ENCODE measurements at regions not wholly inside any gene's neighbourhood (a gene's known extent, or its start where the extent isn't known, plus 50 kb on each side); places are given as distances from the start of the nearest gene placed in this dataset.
"Not testable (repeated sequence)": the region's sequence is repeated elsewhere in the genome, so short reads cannot be mapped to it uniquely, and the experiment has no call there.

DNA sequence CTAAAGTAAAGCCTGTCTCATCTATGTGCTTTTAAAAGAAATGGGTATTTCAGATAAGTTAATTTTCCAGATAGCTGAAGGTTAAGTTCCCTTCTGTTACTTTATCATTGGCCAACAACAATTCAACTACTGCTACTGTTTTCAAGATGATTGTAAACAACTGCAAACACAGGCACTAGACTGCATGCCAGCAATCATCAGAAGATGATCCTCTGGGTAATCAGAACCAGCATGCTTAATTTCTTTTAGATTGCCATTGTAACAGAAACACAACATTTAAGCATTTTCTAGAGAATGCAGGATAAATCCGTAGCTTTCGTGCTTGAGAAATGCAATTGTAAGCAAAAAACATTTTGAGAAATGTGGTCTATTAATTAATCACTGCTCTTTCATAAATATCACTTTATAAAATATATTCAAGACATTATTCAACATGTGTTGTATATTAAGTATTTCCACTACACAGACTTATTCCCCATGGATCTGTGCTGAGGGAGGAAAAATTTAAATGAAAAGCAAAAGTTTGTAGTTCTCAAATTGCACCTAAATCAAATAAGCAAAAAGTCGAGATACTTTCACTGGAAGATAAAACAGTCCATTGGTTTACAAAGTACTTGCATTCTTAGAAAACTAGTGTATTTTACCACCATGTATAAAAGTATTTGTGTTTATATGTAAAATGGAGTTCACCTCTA, 133.7 kb downstream of the ATL2 start:
- no peak for DNase-seq (ENCODE audit: low read depth)
- TF ChIP-seq, protein P1, sequence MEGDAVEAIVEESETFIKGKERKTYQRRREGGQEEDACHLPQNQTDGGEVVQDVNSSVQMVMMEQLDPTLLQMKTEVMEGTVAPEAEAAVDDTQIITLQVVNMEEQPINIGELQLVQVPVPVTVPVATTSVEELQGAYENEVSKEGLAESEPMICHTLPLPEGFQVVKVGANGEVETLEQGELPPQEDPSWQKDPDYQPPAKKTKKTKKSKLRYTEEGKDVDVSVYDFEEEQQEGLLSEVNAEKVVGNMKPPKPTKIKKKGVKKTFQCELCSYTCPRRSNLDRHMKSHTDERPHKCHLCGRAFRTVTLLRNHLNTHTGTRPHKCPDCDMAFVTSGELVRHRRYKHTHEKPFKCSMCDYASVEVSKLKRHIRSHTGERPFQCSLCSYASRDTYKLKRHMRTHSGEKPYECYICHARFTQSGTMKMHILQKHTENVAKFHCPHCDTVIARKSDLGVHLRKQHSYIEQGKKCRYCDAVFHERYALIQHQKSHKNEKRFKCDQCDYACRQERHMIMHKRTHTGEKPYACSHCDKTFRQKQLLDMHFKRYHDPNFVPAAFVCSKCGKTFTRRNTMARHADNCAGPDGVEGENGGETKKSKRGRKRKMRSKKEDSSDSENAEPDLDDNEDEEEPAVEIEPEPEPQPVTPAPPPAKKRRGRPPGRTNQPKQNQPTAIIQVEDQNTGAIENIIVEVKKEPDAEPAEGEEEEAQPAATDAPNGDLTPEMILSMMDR (IDR thresholded peaks at IDR 0.05; ENCODE audit: insufficient read depth, low read depth, low read length, missing control alignments), result no peak
- no peak overlapping the region for H3K4me3 ChIP-seq (ENCODE audit: low read depth, low read length)

DNA sequence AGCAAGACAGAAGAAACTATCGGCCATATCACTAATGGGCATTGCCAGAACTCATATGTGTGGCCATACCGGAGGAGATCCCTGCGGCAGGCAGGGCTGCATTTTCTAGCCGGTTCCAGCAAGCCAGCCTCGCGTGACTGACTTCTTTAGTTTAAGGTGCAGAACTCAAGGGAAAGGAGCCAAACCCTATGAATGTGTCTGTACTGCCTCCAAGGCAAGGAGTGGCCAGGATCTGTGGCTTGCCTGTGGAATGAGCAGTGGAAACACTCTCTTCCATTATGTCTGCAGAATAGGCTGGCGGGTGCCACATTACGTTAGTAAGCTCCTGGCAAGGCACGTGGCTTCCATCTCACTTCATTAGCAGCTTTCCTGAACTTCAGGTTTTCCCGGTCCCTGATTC, 137.6 kb downstream of the ATL2 start:
- H3K4me3 ChIP-seq (ENCODE audit: low read depth, low read length), result no peak overlapping the region
- TF ChIP-seq, protein P1 (IDR thresholded peaks at IDR 0.05; ENCODE audit: insufficient read depth, low read depth, low read length, missing control alignments), result no peak
- no peak for DNase-seq (ENCODE audit: low read depth)

- DNase-seq (ENCODE audit: low read depth); H3K4me3 ChIP-seq (ENCODE audit: low read depth, low read length): not testable (repeated sequence)
Measured at GRCh38 chr2:38238705-38239104, 138.4 kb downstream of the ATL2 start.

GRCh38 chr2:38237311-38237710, 139.8 kb downstream of the ATL2 start:
- H3K4me3 ChIP-seq (ENCODE audit: low read depth, low read length), result no peak overlapping the region
- TF ChIP-seq, protein P1 (IDR thresholded peaks at IDR 0.05; ENCODE audit: insufficient read depth, low read depth, low read length, missing control alignments), result no peak
- no peak for DNase-seq (ENCODE audit: low read depth)

GRCh38 chr2:38233231-38233983, 143.7 kb downstream of the ATL2 start:
- no peak overlapping the region for H3K4me3 ChIP-seq (ENCODE audit: low read depth, low read length)
- TF ChIP-seq, protein P1 (IDR thresholded peaks at IDR 0.05; ENCODE audit: insufficient read depth, low read depth, low read length, missing control alignments), result no peak
- no peak for DNase-seq (ENCODE audit: low read depth)

DNA sequence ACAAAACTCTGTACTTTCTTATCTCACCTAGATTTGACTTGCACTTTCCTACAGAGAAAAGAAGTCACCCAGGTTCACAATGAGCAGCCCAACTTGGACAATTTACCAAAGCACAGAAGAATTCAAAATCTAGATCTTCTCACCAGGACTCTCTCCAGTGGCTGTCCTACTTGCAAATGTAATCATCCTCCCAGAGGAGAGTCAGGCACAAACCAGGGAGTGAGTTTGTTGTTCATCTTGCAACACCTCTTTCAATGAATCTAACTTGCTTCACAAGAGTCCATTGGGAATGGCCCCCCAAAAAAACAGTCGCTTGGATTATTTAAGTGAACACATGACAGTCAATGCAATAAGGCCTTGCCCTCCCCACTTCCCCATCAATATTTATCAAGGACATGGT, 144.6 kb downstream of the ATL2 start:
- DNase-seq (ENCODE audit: low read depth), result no peak
- no peak overlapping the region for H3K4me3 ChIP-seq (ENCODE audit: low read depth, low read length)
- TF ChIP-seq, protein P1 (IDR thresholded peaks at IDR 0.05; ENCODE audit: insufficient read depth, low read depth, low read length, missing control alignments), result no peak

GRCh38 chr2:38230756-38231155, 146.3 kb downstream of the ATL2 start:
- TF ChIP-seq, protein P1 (IDR thresholded peaks at IDR 0.05; ENCODE audit: insufficient read depth, low read depth, low read length, missing control alignments), result no peak
- no peak overlapping the region for H3K4me3 ChIP-seq (ENCODE audit: low read depth, low read length)
- DNase-seq (ENCODE audit: low read depth), result no peak
